Urinary bladder (tissue), 3 donors: ENCODE measurements at regions not wholly inside any gene's neighbourhood (a gene's known extent, or its start where the extent isn't known, plus 50 kb on each side); places are given as distances from the start of the nearest gene placed in this dataset.

Experiments used
- DNase-seq: peaks from one replicate; pipeline ENCODE4 v3.0.0-alpha.2; 2015; ENCODE audit errors: extremely low spot score
- H3K27ac ChIP-seq: one replicate; pipeline ENCODE4 v1.5.1; 2013; ENCODE audit warnings: low read depth, mild to moderate bottlenecking, moderate library complexity
- H3K36me3 ChIP-seq: one replicate; pipeline ENCODE4 v1.6.1; 2013; ENCODE audit warnings: mild to moderate bottlenecking, moderate library complexity; ENCODE audit not compliant: insufficient read depth
- H3K4me1 ChIP-seq: one replicate; pipeline ENCODE4 v1.6.1; 2013; ENCODE audit warnings: mild to moderate bottlenecking, moderate library complexity; ENCODE audit not compliant: insufficient read depth
- H3K4me3 ChIP-seq: one replicate; pipeline ENCODE4 v1.5.1; 2013; ENCODE audit warnings: low read depth, low read length
- WGBS: extraction: QIAGEN DNeasy Blood & Tissue Kit; methylation state at CpG from one replicate; pipeline ENCODE4 v1.1.7; 2013; 5-methylcytosine and 5-hydroxymethylcytosine counted together
- donor health status: healthy with polysubstance abuse.
- donor health status: healthy.

- no peaks in the 10 kb centered on the region for H3K4me1 ChIP-seq
- no peak overlapping the region for H3K4me3 ChIP-seq
- H3K36me3 ChIP-seq = no peaks in the 10 kb centered on the region
- no peak for DNase-seq
- WGBS = 99% methylated on average over 5 of the region's 5 CpGs
- H3K27ac ChIP-seq = no peak overlapping the region
Observed at GRCh38 chr12:60468546-60468945, 872.7 kb downstream of the SLC16A7 start.

- DNase-seq = no peak
- WGBS = 84% methylated on average over 3 of the region's 3 CpGs
- Histone ChIP-seq H3K4me1 (no peaks in the 10 kb centered on the region), H3K27ac (no peak overlapping the region), H3K4me3 (no peak overlapping the region), H3K36me3 (no peaks in the 10 kb centered on the region)
Observed at GRCh38 chr12:60475825-60476224, 880.0 kb downstream of the SLC16A7 start.

GRCh38 chr12:60487284-60487683, 891.5 kb downstream of the SLC16A7 start:
- DNase-seq = no peak
- no peaks in the 10 kb centered on the region for H3K4me1 ChIP-seq
- WGBS = 67% methylated on average over 1 of the region's 1 CpG
- H3K36me3 ChIP-seq = no peaks in the 10 kb centered on the region
- H3K4me3 ChIP-seq = no peak overlapping the region
- H3K27ac ChIP-seq = no peak overlapping the region

- H3K36me3 ChIP-seq = no peaks in the 10 kb centered on the region
- no peaks in the 10 kb centered on the region for H3K4me1 ChIP-seq
- no peak overlapping the region for H3K4me3 ChIP-seq
- no peak for DNase-seq
- no peak overlapping the region for H3K27ac ChIP-seq
Observed at GRCh38 chr12:60489071-60489470, 893.2 kb downstream of the SLC16A7 start.

GRCh38 chr12:60494244-60494643, 898.4 kb downstream of the SLC16A7 start:
- DNase-seq = no peak
- Histone ChIP-seq H3K27ac (no peak overlapping the region), H3K4me1 (no peaks in the 10 kb centered on the region), H3K36me3 (no peaks in the 10 kb centered on the region), H3K4me3 (no peak overlapping the region)
- WGBS = 28% methylated on average over 2 of the region's 2 CpGs

- no peak for DNase-seq
- no peak overlapping the region for H3K4me3 ChIP-seq
- WGBS = 6% methylated on average over 1 of the region's 1 CpG
- no peaks in the 10 kb centered on the region for H3K4me1 ChIP-seq
- H3K36me3 ChIP-seq = no peaks in the 10 kb centered on the region
- H3K27ac ChIP-seq = no peak overlapping the region
Observed at GRCh38 chr12:60498656-60499055, 902.8 kb downstream of the SLC16A7 start.

GRCh38 chr12:60501124-60501729, 905.4 kb downstream of the SLC16A7 start:
- no peak for DNase-seq

GRCh38 chr12:60522684-60523400, 927.0 kb downstream of the SLC16A7 start:
- H3K27ac ChIP-seq = no peak overlapping the region
- WGBS = 60% methylated on average over 5 of the region's 5 CpGs
- no peaks in the 10 kb centered on the region for H3K36me3 ChIP-seq
- no peaks in the 10 kb centered on the region for H3K4me1 ChIP-seq
- no peak for DNase-seq
- no peak overlapping the region for H3K4me3 ChIP-seq

More at GRCh38 chr12:60501124-60501729, 905.4 kb downstream of the SLC16A7 start:
- Histone ChIP-seq H3K36me3 (no peaks in the 10 kb centered on the region), H3K4me3 (no peak overlapping the region), H3K27ac (no peak overlapping the region), H3K4me1 (no peaks in the 10 kb centered on the region)
- 85% methylated on average over 2 of the region's 2 CpGs for WGBS

- DNase-seq = no peak
- H3K4me3 ChIP-seq = no peak overlapping the region
- 97% methylated on average over 1 of the region's 1 CpG for WGBS
- H3K27ac ChIP-seq = no peak overlapping the region
- no peaks in the 10 kb centered on the region for H3K4me1 ChIP-seq
- H3K36me3 ChIP-seq = no peaks in the 10 kb centered on the region
Observed at GRCh38 chr12:60529261-60529660, 933.4 kb downstream of the SLC16A7 start.

- no peak overlapping the region for H3K4me3 ChIP-seq
- H3K36me3 ChIP-seq = no peaks in the 10 kb centered on the region
- WGBS = 98% methylated on average over 1 of the region's 1 CpG
- no peaks in the 10 kb centered on the region for H3K4me1 ChIP-seq
- no peak for DNase-seq
- no peak overlapping the region for H3K27ac ChIP-seq
Observed at GRCh38 chr12:60529723-60530122, 933.9 kb downstream of the SLC16A7 start.

- H3K4me1 ChIP-seq = no peaks in the 10 kb centered on the region
Observed at GRCh38 chr12:60535363-60535762, 939.5 kb downstream of the SLC16A7 start.

GRCh38 chr12:60539592-60539991, 943.8 kb downstream of the SLC16A7 start:
- Histone ChIP-seq H3K27ac (no peak overlapping the region), H3K4me1 (no peaks in the 10 kb centered on the region), H3K36me3 (no peaks in the 10 kb centered on the region), H3K4me3 (peak overlapping the region; percentile 11)
- 44% methylated on average over 5 of the region's 5 CpGs for WGBS
- no peak for DNase-seq

More at GRCh38 chr12:60535363-60535762, 939.5 kb downstream of the SLC16A7 start:
- Histone ChIP-seq H3K4me3 (no peak overlapping the region), H3K36me3 (no peaks in the 10 kb centered on the region), H3K27ac (no peak overlapping the region)
- DNase-seq = no peak

GRCh38 chr12:60568914-60569313, 973.1 kb downstream of the SLC16A7 start:
- Histone ChIP-seq H3K36me3 (no peaks in the 10 kb centered on the region), H3K4me1 (no peaks in the 10 kb centered on the region), H3K27ac (no peak overlapping the region), H3K4me3 (no peak overlapping the region)
- DNase-seq = no peak
- 77% methylated on average over 2 of the region's 2 CpGs for WGBS

GRCh38 chr12:60577607-60578006, 981.8 kb downstream of the SLC16A7 start:
- Histone ChIP-seq H3K27ac (no peak overlapping the region), H3K4me1 (no peaks in the 10 kb centered on the region), H3K4me3 (no peak overlapping the region), H3K36me3 (no peaks in the 10 kb centered on the region)
- DNase-seq = no peak
- WGBS = 55% methylated on average over 4 of the region's 4 CpGs
